ENCODE measurements at regions not wholly inside any gene's neighbourhood (a gene's known extent, or its start where the extent isn't known, plus 50 kb on each side); places are given as distances from the start of the nearest gene placed in this dataset.

DNA sequence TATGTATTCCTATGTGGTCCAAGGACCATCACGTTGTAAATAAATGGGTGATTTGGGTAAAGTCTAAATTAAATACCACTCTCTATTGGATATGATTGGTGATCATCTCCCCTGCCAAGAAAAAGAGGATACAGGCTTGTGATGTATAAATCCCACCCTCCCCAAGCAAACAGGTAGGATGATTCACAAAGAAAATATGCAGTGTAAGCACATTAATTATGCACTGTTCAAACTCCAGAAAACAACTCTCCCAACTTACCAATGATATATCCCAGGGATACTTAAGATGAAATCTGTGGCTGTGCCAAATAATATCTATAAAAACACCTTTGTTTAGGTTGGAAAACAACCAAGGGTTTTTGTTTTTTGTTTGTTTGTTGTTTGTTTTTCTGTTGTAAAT, 795.9 kb downstream of the XPNPEP1 start:
- TF ChIP-seq POLR2A (IDR thresholded peaks at IDR 0.05) = no peak
- TF ChIP-seq, protein P1, sequence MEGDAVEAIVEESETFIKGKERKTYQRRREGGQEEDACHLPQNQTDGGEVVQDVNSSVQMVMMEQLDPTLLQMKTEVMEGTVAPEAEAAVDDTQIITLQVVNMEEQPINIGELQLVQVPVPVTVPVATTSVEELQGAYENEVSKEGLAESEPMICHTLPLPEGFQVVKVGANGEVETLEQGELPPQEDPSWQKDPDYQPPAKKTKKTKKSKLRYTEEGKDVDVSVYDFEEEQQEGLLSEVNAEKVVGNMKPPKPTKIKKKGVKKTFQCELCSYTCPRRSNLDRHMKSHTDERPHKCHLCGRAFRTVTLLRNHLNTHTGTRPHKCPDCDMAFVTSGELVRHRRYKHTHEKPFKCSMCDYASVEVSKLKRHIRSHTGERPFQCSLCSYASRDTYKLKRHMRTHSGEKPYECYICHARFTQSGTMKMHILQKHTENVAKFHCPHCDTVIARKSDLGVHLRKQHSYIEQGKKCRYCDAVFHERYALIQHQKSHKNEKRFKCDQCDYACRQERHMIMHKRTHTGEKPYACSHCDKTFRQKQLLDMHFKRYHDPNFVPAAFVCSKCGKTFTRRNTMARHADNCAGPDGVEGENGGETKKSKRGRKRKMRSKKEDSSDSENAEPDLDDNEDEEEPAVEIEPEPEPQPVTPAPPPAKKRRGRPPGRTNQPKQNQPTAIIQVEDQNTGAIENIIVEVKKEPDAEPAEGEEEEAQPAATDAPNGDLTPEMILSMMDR (IDR thresholded peaks at IDR 0.05) = no peak

Measured in uterus (tissue), 2 donors.